HG02678 (cell line): ENCODE measurements at regions not wholly inside any gene's neighbourhood (a gene's known extent, or its start where the extent isn't known, plus 50 kb on each side); places are given as distances from the start of the nearest gene placed in this dataset.
"Not testable (repeated sequence)": the region's sequence is repeated elsewhere in the genome, so short reads cannot be mapped to it uniquely, and the experiment has no call there.

Experiments used
- ATAC-seq: cut with Tn5 transposase; IDR thresholded peaks from one replicate; pipeline ENCODE4 v1.9.1; 2021; ENCODE audit warnings: mild to moderate bottlenecking, moderate library complexity; ENCODE audit not compliant: unreplicated experiment

GRCh38 chr2:87452193-87452592, 295.7 kb upstream of the PLGLB2 start:
- ATAC-seq, result not testable (repeated sequence)

DNA sequence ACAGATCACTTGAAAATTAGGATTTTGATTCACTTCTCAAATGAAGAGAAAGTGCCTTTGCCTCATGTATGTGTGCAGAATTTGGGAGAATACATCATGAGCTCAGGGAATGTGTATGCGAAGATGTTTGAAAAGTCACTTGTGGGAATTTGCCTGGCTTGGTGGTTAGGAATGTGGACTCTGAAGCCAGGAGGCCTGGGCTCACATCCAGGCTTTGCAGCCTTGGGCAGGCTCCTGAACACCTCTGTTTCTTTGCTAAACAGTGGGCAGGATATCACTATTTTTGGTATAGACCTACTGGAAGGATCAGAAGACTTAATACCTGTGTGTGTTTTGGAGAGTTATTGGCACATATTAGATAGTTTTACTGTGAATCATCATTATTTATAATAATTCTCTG, 295.0 kb upstream of the PLGLB2 start:
- ATAC-seq, result not testable (repeated sequence)

DNA sequence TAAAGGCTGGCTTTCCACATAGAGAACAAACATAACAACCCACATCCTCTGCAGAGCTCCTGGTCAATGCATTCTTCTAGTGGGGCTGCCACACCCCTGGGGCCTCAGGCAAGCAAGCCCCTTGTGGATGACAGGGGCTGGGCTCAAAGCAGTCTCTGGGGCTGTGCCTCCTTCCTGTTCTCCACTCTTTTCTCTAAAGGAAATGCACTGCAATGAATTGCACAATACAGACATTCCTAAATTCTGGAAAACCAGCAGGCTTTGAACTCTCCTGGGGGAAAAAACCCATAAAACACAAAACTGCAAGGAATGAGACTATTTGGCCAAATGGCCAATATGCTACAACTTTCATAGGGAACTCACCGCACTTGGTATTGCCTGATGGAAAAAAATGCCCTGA, 293.9 kb upstream of the PLGLB2 start:
- ATAC-seq, result not testable (repeated sequence)

- not testable (repeated sequence) for ATAC-seq
Measured at GRCh38 chr2:87454421-87454820, 293.5 kb upstream of the PLGLB2 start.

- ATAC-seq, result peak; percentile 42
Measured at GRCh38 chr2:87455209-87455853, 292.6 kb upstream of the PLGLB2 start.

DNA sequence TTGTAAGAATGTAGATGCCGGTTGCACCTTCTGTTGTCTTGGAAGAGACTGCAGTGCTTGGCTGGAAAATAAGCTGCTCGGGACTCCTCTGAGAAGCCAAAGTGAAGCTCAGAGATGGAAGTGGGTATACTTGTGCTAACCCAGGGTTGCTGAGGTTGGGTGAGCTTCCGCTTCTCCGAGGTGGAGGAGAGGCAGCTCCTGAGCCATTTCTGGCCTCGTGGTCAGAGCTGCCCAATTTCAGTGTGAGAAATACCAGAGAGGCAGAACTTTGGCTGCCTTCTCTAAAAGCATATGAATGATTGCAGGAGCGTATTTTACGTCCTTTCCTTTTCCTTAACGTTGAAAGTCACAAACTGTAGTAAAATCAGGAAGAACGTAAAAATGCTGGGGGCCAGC, 292.0 kb upstream of the PLGLB2 start:
- peak; percentile 43 for ATAC-seq

- peak; percentile 71 for ATAC-seq
Measured at GRCh38 chr2:87456477-87457128, 291.3 kb upstream of the PLGLB2 start.

- not testable (repeated sequence) for ATAC-seq
Measured at GRCh38 chr2:87457129-87457499, 290.8 kb upstream of the PLGLB2 start.

GRCh38 chr2:87458938-87459337, 288.9 kb upstream of the PLGLB2 start:
- ATAC-seq, result not testable (repeated sequence)

DNA sequence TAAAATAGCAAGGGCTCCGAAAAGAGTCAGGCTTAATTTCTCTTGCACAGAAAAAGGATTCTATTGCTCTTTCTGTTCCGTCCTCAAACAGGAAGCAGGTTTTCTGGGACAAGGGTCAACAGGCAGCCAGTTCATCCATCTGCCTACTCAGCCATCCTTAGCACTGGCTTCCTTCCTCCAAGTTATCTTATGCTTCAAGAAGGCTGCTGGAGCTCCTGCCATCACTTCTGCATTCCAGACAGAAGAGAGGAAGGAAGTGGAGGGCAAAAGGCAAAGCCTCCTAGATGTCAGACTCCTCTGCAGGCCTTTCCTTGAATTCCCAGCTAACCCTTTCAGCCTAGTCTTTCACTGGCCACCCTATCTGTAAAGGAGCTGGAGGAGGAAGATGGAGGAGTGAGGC, 287.8 kb upstream of the PLGLB2 start:
- ATAC-seq, result not testable (repeated sequence)

DNA sequence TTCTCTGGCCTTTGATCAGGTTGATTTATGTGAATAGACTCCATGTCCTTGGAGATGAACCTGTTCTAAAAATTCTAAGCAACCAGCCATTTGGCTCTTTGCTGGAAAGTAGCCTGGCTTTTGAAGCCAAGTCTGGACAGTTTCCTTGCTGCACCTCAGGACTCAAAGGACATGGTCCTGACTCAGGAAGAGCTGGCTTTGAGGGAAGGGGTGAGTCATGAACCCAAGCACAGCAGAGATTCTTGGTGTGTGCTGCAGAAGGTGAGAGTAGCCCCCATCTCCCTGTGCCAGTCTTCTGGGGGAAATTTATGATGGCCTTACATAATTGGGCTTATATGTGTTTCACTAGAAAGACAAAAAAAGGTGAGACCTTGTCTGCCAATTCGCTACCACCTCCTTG, 287.2 kb upstream of the PLGLB2 start:
- not testable (repeated sequence) for ATAC-seq

- not testable (repeated sequence) for ATAC-seq
Measured at GRCh38 chr2:87461671-87462070, 286.2 kb upstream of the PLGLB2 start.

- ATAC-seq, result not testable (repeated sequence)
Measured at GRCh38 chr2:87464219-87464618, 283.7 kb upstream of the PLGLB2 start.

DNA sequence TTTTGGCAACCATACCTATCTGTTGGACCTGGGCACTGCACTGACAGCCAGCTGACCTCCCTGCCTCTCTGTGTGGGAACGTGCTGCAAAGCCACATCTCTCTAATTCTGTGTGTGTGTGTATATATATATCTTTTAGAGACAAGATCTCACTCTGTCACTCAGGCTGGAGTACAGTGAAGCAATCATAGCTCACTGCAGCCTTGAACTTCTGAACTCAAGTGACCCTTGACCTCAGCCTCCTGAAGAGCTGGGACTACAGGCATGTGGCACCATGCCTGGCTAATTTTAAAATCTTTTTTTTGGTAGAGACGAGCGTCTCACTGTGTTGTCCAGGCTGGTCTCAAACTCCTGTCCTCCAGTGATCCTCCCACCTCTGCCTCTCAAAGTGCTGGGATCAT, 282.2 kb upstream of the PLGLB2 start:
- not testable (repeated sequence) for ATAC-seq

DNA sequence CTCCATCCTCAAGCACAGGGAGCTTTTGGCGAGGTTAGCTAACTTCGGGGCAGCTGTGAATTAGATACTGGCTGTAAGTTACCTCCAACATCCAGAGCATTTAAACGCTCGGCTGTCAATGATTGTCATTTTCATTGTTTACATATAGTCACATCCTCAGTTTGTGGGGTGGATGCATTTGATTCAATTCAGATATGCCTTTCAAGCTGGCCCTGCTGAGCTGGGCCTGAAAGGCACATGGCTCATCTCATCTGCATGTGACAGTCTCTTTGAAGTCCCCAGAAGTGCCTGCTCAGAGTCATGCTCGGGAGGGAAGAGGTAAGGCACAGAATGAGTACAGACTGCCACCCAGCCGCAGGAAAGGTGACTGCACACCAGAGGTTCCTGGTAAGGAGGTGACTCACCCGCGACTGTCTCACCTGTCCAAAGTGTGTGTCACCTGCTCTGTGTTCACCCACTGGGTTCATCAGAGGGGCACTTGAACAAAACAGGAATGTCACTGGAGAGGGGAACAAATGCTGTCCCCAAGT, 281.2 kb upstream of the PLGLB2 start:
- ATAC-seq, result peak; percentile 55

- not testable (repeated sequence) for ATAC-seq
Measured at GRCh38 chr2:87468429-87468981, 279.4 kb upstream of the PLGLB2 start.

- peak; percentile 42 for ATAC-seq
Measured at GRCh38 chr2:87469180-87470151, 278.4 kb upstream of the PLGLB2 start.

- ATAC-seq, result peak; percentile 57
Measured at GRCh38 chr2:87470381-87471380, 277.2 kb upstream of the PLGLB2 start.

GRCh38 chr2:87471478-87471877, 276.4 kb upstream of the PLGLB2 start:
- not testable (repeated sequence) for ATAC-seq
